B cell (primary cell): ENCODE measurements at regions not wholly inside any gene's neighbourhood (a gene's known extent, or its start where the extent isn't known, plus 50 kb on each side); places are given as distances from the start of the nearest gene placed in this dataset.

ENCODE experiments used
- ATAC-seq: fragments of 200-7000 bp; cut with Tn5 transposase; one replicate; pipeline ENCODE4 v1.10.0; 2021; ENCODE audit warnings: low read depth, mild to moderate bottlenecking, moderate number of reproducible peaks, moderate library complexity
- CTCF ChIA-PET: fragments of 350-600 bp; sonication (Branson Sonifier 250); formaldehyde crosslinking; loops from one replicate; lab custom pipeline; 2021; ENCODE audit warnings: antibody characterized with exemption, inconsistent platforms; lab: Charles Lee
- POLR2A ChIA-PET: fragments of 350-600 bp; sonication (Branson Sonifier 250); formaldehyde crosslinking; loops from one replicate; lab custom pipeline; 2021; ENCODE audit warnings: antibody characterized with exemption; lab: Charles Lee
- DNase-seq: peaks from one replicate; pipeline ENCODE4 v3.0.0; 2013
- H2AFZ ChIP-seq: 2 replicates; pipeline ENCODE4 v1.6.1; 2012; ENCODE audit warnings: mild to moderate bottlenecking, low read depth, low read length; ENCODE audit not compliant: insufficient read depth, poor library complexity, severe bottlenecking
- H3K27ac ChIP-seq, 2 donors: 1 replicate in 1 of 2; 2 replicates in 1 of 2; pipeline ENCODE4 v1.5.1; 2012 to 2013; ENCODE audit warnings: low read length in 2 of 2, mild to moderate bottlenecking in 2 of 2, moderate library complexity in 1 of 2
- H3K27me3 ChIP-seq, 4 experiments: fragments of 200-600 bp in 1 of 4; sonication (generic) in 1 of 4; replicated peaks in 1 of 4; 1 replicate in 2 of 4; 2 replicates in 2 of 4; pipeline versions ENCODE4 v1.6.1 to v1.7.0; 2013 to 2016; ENCODE audit warnings: low read length in 3 of 4, mild to moderate bottlenecking in 2 of 4, mixed read lengths in 1 of 4, moderate library complexity in 1 of 4; ENCODE audit not compliant: insufficient read depth in 4 of 4, control insufficient read depth in 3 of 4; ENCODE audit errors: control extremely low read depth in 1 of 4
- H3K36me3 ChIP-seq, 2 experiments: replicated peaks in 1 of 2; 1 replicate in 1 of 2; 2 replicates in 1 of 2; pipeline versions ENCODE4 v1.6.1 to v1.7.1; 2013; ENCODE audit warnings: low read length in 1 of 2; ENCODE audit not compliant: insufficient read depth in 2 of 2, control insufficient read depth in 1 of 2; ENCODE audit errors: control extremely low read depth in 1 of 2, extremely low read depth in 1 of 2
- H3K4me1 ChIP-seq, 2 donors: fragments of 200-600 bp in 1 of 2; sonication (generic) in 1 of 2; 1 replicate in 1 of 2; 2 replicates in 1 of 2; pipeline versions ENCODE4 v1.5.1 to v1.6.1; 2013 to 2017; ENCODE audit warnings: low read length in 2 of 2; ENCODE audit not compliant: control insufficient read depth in 2 of 2, insufficient read depth in 2 of 2
- H3K4me2 ChIP-seq: replicated peaks from 2 replicates; pipeline ENCODE3; 2012; ENCODE audit warnings: mild to moderate bottlenecking, low read depth, low read length; ENCODE audit not compliant: poor library complexity, severe bottlenecking
- H3K4me3 ChIP-seq, 5 experiments: fragments of 200-600 bp in 1 of 5; sonication (generic) in 1 of 5; 1 replicate in 3 of 5; 2 replicates in 2 of 5; pipeline versions ENCODE4 v1.5.1 to v1.7.0; 2011 to 2016; ENCODE audit warnings: low read length in 4 of 5, mild to moderate bottlenecking in 4 of 5, low read depth in 2 of 5, control low read depth in 1 of 5, moderate library complexity in 1 of 5; ENCODE audit not compliant: insufficient read depth in 1 of 5; ENCODE audit errors: control extremely low read depth in 1 of 5, extremely low read depth in 1 of 5
- H3K79me2 ChIP-seq: fragments of 200-600 bp; sonication (generic); one replicate; pipeline ENCODE4 v1.6.0; 2016; ENCODE audit warnings: low read length; ENCODE audit not compliant: control insufficient read depth, insufficient read depth
- H3K9ac ChIP-seq: fragments of 200-600 bp; sonication (generic); 2 replicates; pipeline ENCODE4 v1.6.1; 2017; ENCODE audit warnings: mild to moderate bottlenecking, low read length, moderate library complexity
- H3K9me3 ChIP-seq, 3 donors: one replicate each; pipeline versions ENCODE4 v1.6.1 to v1.7.1; 2013; ENCODE audit warnings: low read length in 2 of 3; ENCODE audit not compliant: control insufficient read depth in 2 of 3, insufficient read depth in 1 of 3; ENCODE audit errors: control extremely low read depth in 1 of 3
- H4K20me1 ChIP-seq: 2 replicates; pipeline ENCODE4 v1.6.0; 2012; ENCODE audit warnings: mild to moderate bottlenecking, low read length; ENCODE audit not compliant: insufficient read depth, control insufficient read depth, poor library complexity, severe bottlenecking
- H3K27ac Mint-ChIP-seq: one replicate; pipeline ENCODE4 v1.8.0; 2021; ENCODE audit warnings: mixed read lengths
- H3K27me3 Mint-ChIP-seq: one replicate; pipeline ENCODE4 v1.8.0; 2021; ENCODE audit warnings: mixed read lengths
- H3K4me1 Mint-ChIP-seq: one replicate; pipeline ENCODE4 v1.8.0; 2021; ENCODE audit warnings: mixed read lengths
- H3K4me3 Mint-ChIP-seq: one replicate; pipeline ENCODE4 v1.8.0; 2021; ENCODE audit warnings: mixed read lengths
- H3K9me3 Mint-ChIP-seq: one replicate; pipeline ENCODE4 v1.8.0; 2022; ENCODE audit warnings: mixed read lengths; ENCODE audit not compliant: insufficient read depth
- EZH2 ChIP-seq: IDR thresholded peaks from 2 replicates; pipeline ENCODE4 v1.6.1; 2012; ENCODE audit warnings: borderline replicate concordance, low read depth, mild to moderate bottlenecking, moderate library complexity, low read length; ENCODE audit not compliant: insufficient read depth, poor library complexity, severe bottlenecking
- WGBS: methylation state at CpG from one replicate; pipeline ENCODE4 v1.1.5; 2013; ENCODE audit warnings: missing lambda C conversion rate; ENCODE audit not compliant: insufficient coverage; 5-methylcytosine and 5-hydroxymethylcytosine counted together
- intact Hi-C: fragments of 100-400 bp; cut with micrococcal nuclease; formaldehyde crosslinking; loops from one replicate; pipeline ENCODE4 v1.10.0; 2022
- TF ChIP-seq, protein P1 (sequence below): fragments of 200-600 bp; IDR thresholded peaks from one replicate; pipeline ENCODE4 v1.8.0; 2022; ENCODE audit warnings: antibody characterized with exemption, mild to moderate bottlenecking

DNA sequence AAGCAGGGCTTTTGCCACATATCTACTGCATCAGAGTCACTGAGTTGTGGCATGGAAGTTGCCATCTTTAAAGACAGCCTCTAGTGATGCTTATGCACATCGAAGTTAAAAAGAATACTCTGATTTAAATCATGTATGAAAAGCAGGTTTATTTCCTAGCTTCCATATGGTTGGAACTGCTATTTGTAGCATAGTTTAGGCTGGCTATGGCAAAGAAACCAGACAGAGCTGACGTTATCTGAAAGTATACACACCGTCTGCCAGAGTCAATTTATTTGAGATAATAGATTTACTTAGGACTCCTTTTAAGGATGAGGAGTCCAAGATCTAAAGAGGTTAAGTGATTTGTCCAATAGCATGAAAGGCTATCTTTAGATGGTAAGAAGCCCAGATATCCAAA lies 536.9 kb upstream of the ADGRL4 start:
- Histone ChIP-seq H3K4me1 (no peaks in the 10 kb centered on the region), H3K4me2 (no peak overlapping the region), H3K27ac (no peak overlapping the region), H3K9me3 (peaks cover 0 to 3% (median 0%) of the 10 kb centered on the region in 3 donors), H3K4me3 (no peak overlapping the region), H3K27me3 (no peaks in the 10 kb centered on the region), H3K9ac (no peak overlapping the region), H3K79me2 (no peaks in the 10 kb centered on the region), H4K20me1 (no peaks in the 10 kb centered on the region), H3K36me3 (no peaks in the 10 kb centered on the region), H2AFZ (no peak overlapping the region)
- Mint-ChIP-seq H3K27ac (no peak overlapping the region), H3K9me3 (no peaks in the 10 kb centered on the region), H3K4me1 (no peaks in the 10 kb centered on the region), H3K4me3 (no peak overlapping the region), H3K27me3 (no peaks in the 10 kb centered on the region)
- POLR2A ChIA-PET = no interaction called here
- CTCF ChIA-PET = no interaction called here
- ATAC-seq (no peak), DNase-seq (no peak)
- TF ChIP-seq, protein P1, sequence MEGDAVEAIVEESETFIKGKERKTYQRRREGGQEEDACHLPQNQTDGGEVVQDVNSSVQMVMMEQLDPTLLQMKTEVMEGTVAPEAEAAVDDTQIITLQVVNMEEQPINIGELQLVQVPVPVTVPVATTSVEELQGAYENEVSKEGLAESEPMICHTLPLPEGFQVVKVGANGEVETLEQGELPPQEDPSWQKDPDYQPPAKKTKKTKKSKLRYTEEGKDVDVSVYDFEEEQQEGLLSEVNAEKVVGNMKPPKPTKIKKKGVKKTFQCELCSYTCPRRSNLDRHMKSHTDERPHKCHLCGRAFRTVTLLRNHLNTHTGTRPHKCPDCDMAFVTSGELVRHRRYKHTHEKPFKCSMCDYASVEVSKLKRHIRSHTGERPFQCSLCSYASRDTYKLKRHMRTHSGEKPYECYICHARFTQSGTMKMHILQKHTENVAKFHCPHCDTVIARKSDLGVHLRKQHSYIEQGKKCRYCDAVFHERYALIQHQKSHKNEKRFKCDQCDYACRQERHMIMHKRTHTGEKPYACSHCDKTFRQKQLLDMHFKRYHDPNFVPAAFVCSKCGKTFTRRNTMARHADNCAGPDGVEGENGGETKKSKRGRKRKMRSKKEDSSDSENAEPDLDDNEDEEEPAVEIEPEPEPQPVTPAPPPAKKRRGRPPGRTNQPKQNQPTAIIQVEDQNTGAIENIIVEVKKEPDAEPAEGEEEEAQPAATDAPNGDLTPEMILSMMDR = no peak
- TF ChIP-seq EZH2 = no peak
- 96% methylated on average over 3 of the region's 3 CpGs for WGBS
- intact Hi-C loops = no loop called here

DNA sequence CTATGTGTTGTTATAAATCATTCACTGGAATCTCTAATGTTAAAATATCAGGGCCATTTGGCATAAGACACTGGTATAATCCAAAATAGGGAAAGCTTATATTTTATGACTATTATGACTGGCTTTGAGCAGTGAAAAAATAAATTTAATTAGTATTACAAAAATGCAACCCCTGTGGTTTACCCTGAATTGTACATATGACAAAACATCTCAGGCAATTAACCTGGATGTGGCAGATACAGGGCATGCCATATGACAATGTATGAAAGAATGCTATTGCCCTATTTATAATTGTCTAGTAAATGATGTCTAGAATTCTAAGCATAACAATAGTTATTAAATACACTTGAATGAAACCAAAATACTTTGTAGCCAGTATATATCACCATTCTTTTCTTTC lies 532.5 kb upstream of the ADGRL4 start:
- no peak overlapping the region for H3K27ac ChIP-seq
- no peaks in the 10 kb centered on the region for H3K36me3 ChIP-seq
- H3K4me1 ChIP-seq = no peaks in the 10 kb centered on the region
- H3K4me3 Mint-ChIP-seq = no peak overlapping the region
- ATAC-seq (no peak), DNase-seq (no peak)
- no peak overlapping the region for H3K4me3 ChIP-seq
- no peaks in the 10 kb centered on the region for H3K9me3 Mint-ChIP-seq
- H3K4me2 ChIP-seq = no peak overlapping the region
- H3K79me2 ChIP-seq = no peaks in the 10 kb centered on the region
- H3K27me3 ChIP-seq = no peaks in the 10 kb centered on the region
- H3K27me3 Mint-ChIP-seq = no peaks in the 10 kb centered on the region
- peaks cover 0 to 3% (median 0%) of the 10 kb centered on the region in 3 donors for H3K9me3 ChIP-seq
- no peak overlapping the region for H3K27ac Mint-ChIP-seq
- no peak overlapping the region for H2AFZ ChIP-seq
- ChIA-PET POLR2A (no interaction called here), CTCF (no interaction called here)
- H3K4me1 Mint-ChIP-seq = no peaks in the 10 kb centered on the region
- H4K20me1 ChIP-seq = no peaks in the 10 kb centered on the region
- no peak overlapping the region for H3K9ac ChIP-seq
- intact Hi-C loops = no loop called here
- TF ChIP-seq EZH2 = no peak
- TF ChIP-seq, protein P1 = no peak
